ENCODE measurements at regions not wholly inside any gene's neighbourhood (a gene's known extent, or its start where the extent isn't known, plus 50 kb on each side); places are given as distances from the start of the nearest gene placed in this dataset.

- Histone ChIP-seq H3K4me3 (no peak overlapping the region), H3K36me3 (no peaks in the 10 kb centered on the region), H3K27me3 (peaks cover 0 to 26% of the 10 kb centered on the region in 2 donors), H3K27ac (no peak overlapping the region), H3K4me1 (no peaks in the 10 kb centered on the region), H3K9me3 (no peaks in the 10 kb centered on the region)
- TF ChIP-seq CTCF (IDR thresholded peaks at IDR 0.05): no peak
- intact Hi-C loops (cut with DNase I): no loop called here
- ATAC-seq (no peak), DNase-seq (no peak)
These were observed 169.0 kb downstream of the BUD13 start for GRCh38 chr11:116603728-116604323.

- H3K4me1 ChIP-seq: no peaks in the 10 kb centered on the region
- H3K27ac ChIP-seq: no peak overlapping the region
- intact Hi-C loops (cut with DNase I): no loop called here
- H3K36me3 ChIP-seq: no peaks in the 10 kb centered on the region
- no peaks in the 10 kb centered on the region for H3K9me3 ChIP-seq
- no peak overlapping the region for H3K4me3 ChIP-seq
- peaks cover 0 to 25% of the 10 kb centered on the region in 2 donors for H3K27me3 ChIP-seq
- TF ChIP-seq CTCF (IDR thresholded peaks at IDR 0.05): no peak
- no peak for DNase-seq
- no peak for ATAC-seq
These were observed 170.2 kb downstream of the BUD13 start for GRCh38 chr11:116602637-116602942.

GRCh38 chr11:116601814-116602636 lies 170.8 kb downstream of the BUD13 start:
- H3K27me3 ChIP-seq: peaks cover 0 to 19% of the 10 kb centered on the region in 2 donors
- H3K4me3 ChIP-seq: no peak overlapping the region
- intact Hi-C loops (cut with DNase I): no loop called here
- H3K4me1 ChIP-seq: no peaks in the 10 kb centered on the region
- no peak overlapping the region for H3K27ac ChIP-seq
- TF ChIP-seq CTCF (IDR thresholded peaks at IDR 0.05): no peak
- H3K9me3 ChIP-seq: no peaks in the 10 kb centered on the region
- DNase-seq (no peak), ATAC-seq (no peak)
- no peaks in the 10 kb centered on the region for H3K36me3 ChIP-seq

GRCh38 chr11:116600930-116601329 lies 171.9 kb downstream of the BUD13 start:
- H3K27ac ChIP-seq: no peak overlapping the region
- H3K9me3 ChIP-seq: no peaks in the 10 kb centered on the region
- intact Hi-C loops (cut with DNase I): no loop called here
- H3K4me1 ChIP-seq: no peaks in the 10 kb centered on the region
- TF ChIP-seq CTCF (IDR thresholded peaks at IDR 0.05): no peak
- H3K4me3 ChIP-seq: no peak overlapping the region
- no peak for ATAC-seq
- H3K27me3 ChIP-seq: peaks cover 0 to 18% of the 10 kb centered on the region in 2 donors
- DNase-seq: no peak
- no peaks in the 10 kb centered on the region for H3K36me3 ChIP-seq

- TF ChIP-seq CTCF (IDR thresholded peaks at IDR 0.05): no peak
- no peaks in the 10 kb centered on the region for H3K4me1 ChIP-seq
- no peak overlapping the region for H3K27ac ChIP-seq
- no peak for DNase-seq
- no peak overlapping the region for H3K4me3 ChIP-seq
- ATAC-seq: no peak
- H3K9me3 ChIP-seq: no peaks in the 10 kb centered on the region
- no peaks in the 10 kb centered on the region for H3K36me3 ChIP-seq
- intact Hi-C loops (cut with DNase I): no loop called here
- H3K27me3 ChIP-seq: peaks cover 0 to 28% of the 10 kb centered on the region in 2 donors
These were observed 174.2 kb downstream of the BUD13 start for GRCh38 chr11:116598556-116598955.
